BJ (cell line): ENCODE measurements at regions not wholly inside any gene's neighbourhood (a gene's known extent, or its start where the extent isn't known, plus 50 kb on each side); places are given as distances from the start of the nearest gene placed in this dataset.
"Not testable (repeated sequence)": the region's sequence is repeated elsewhere in the genome, so short reads cannot be mapped to it uniquely, and the experiment has no call there.

Source experiments
- CTCF ChIA-PET: fragments of 350-600 bp; formaldehyde crosslinking; extraction: SDS; loops from one replicate; lab custom pipeline; 2021; ENCODE audit warnings: antibody characterized with exemption, inconsistent platforms; lab: Yijun Ruan, JAX
- POLR2A ChIA-PET: fragments of 300-600 bp; sonication (Branson Sonifier 250); formaldehyde crosslinking; extraction: SDS; loops from one replicate; lab custom pipeline; 2021; ENCODE audit warnings: antibody characterized with exemption; lab: Charles Lee
- DNase-seq: peaks from one replicate; pipeline ENCODE4 v3.0.0-alpha.2; 2011; ENCODE audit warnings: low read depth
- H3K27me3 ChIP-seq: 2 replicates; pipeline ENCODE4 v1.6.0; 2011; ENCODE audit warnings: low read length; ENCODE audit not compliant: control insufficient read depth, insufficient read depth
- H3K36me3 ChIP-seq: 2 replicates; pipeline ENCODE4 v1.5.1; 2011; ENCODE audit warnings: low read length; ENCODE audit not compliant: control insufficient read depth, insufficient read depth
- H3K4me3 ChIP-seq: 2 replicates; pipeline ENCODE4 v1.5.1; 2011; ENCODE audit warnings: low read depth, mild to moderate bottlenecking, control low read depth, low read length
- CTCF ChIP-seq: IDR thresholded peaks from 2 replicates; pipeline ENCODE4 v1.5.1; 2011; ENCODE audit warnings: low read depth, mild to moderate bottlenecking, control low read depth, inconsistent platforms, low read length, moderate library complexity; ENCODE audit not compliant: insufficient read depth

- Histone ChIP-seq H3K27me3 (no peaks in the 10 kb centered on the region), H3K36me3 (no peaks in the 10 kb centered on the region), H3K4me3 (no peak overlapping the region)
- no peak for TF ChIP-seq CTCF
- DNase-seq, result no peak
- ChIA-PET CTCF (interaction anchor here (0.6 to 1.2 kb wide), 5 partner anchors 10 to 66 kb away, joined by 3 to 5 read pairs (median 3); no protein-coding TSS in a partner anchor), POLR2A (no interaction called here)
Measured at GRCh38 chr20:53764415-53764800, 170.8 kb upstream of the ZNF217 start.

- no peak overlapping the region for H3K4me3 ChIP-seq
- no peaks in the 10 kb centered on the region for H3K36me3 ChIP-seq
- H3K27me3 ChIP-seq, result no peaks in the 10 kb centered on the region
- POLR2A ChIA-PET, result no interaction called here
- CTCF ChIA-PET, result interaction anchor here (0.6 to 1.2 kb wide), 4 partner anchors 9 to 67 kb away, joined by 3 to 5 read pairs (median 3); no protein-coding TSS in a partner anchor
- no peak for DNase-seq
- no peak for TF ChIP-seq CTCF
Measured at GRCh38 chr20:53763707-53764414, 170.2 kb upstream of the ZNF217 start.

- POLR2A ChIA-PET, CTCF ChIA-PET, H3K4me3 ChIP-seq, DNase-seq, H3K36me3 ChIP-seq, H3K27me3 ChIP-seq: not testable (repeated sequence)
Measured at GRCh38 chr20:53762423-53762798, 168.8 kb upstream of the ZNF217 start.

- CTCF ChIA-PET, result no interaction called here
- H3K4me3 ChIP-seq, result no peak overlapping the region
- no peaks in the 10 kb centered on the region for H3K36me3 ChIP-seq
- no peak for DNase-seq
- H3K27me3 ChIP-seq, result no peaks in the 10 kb centered on the region
- TF ChIP-seq CTCF, result no peak
- POLR2A ChIA-PET, result no interaction called here
Measured at GRCh38 chr20:53760025-53760441, 166.4 kb upstream of the ZNF217 start.

- no peak for TF ChIP-seq CTCF
- DNase-seq, result no peak
- no peak overlapping the region for H3K4me3 ChIP-seq
- H3K27me3 ChIP-seq, result no peaks in the 10 kb centered on the region
- POLR2A ChIA-PET, result no interaction called here
- H3K36me3 ChIP-seq, result no peaks in the 10 kb centered on the region
- CTCF ChIA-PET, result interaction anchor here (0.6 kb wide), 1 partner anchor 355 kb away, joined by 5 read pairs; no protein-coding TSS in a partner anchor
Measured at GRCh38 chr20:53757472-53757913, 163.9 kb upstream of the ZNF217 start.
